Activated T-cell treated with anti-CD3 and anti-CD28 coated beads, Interleukin-2, amount 50 U/mL, for 4 hours (primary cell): ENCODE measurements at regions not wholly inside any gene's neighbourhood (a gene's known extent, or its start where the extent isn't known, plus 50 kb on each side); places are given as distances from the start of the nearest gene placed in this dataset.

Experiments
- ATAC-seq, 2 donors: fragments of 200-7000 bp; cut with Tn5 transposase; one replicate each; pipeline ENCODE4 v1.10.0; 2021
- DNase-seq: peaks from one replicate; pipeline ENCODE4 v3.0.0-alpha.2; 2020
- H3K27me3 Mint-ChIP-seq: one replicate; pipeline ENCODE4 v1.8.0; 2021; ENCODE audit warnings: low read depth, mixed read lengths
- H3K36me3 Mint-ChIP-seq: one replicate; pipeline ENCODE4 v1.8.0; 2022; ENCODE audit warnings: mixed read lengths; ENCODE audit not compliant: insufficient read depth
- H3K4me1 Mint-ChIP-seq: one replicate; pipeline ENCODE4 v1.8.0; 2021; ENCODE audit warnings: low read depth, mixed read lengths
- H3K4me3 Mint-ChIP-seq: one replicate; pipeline ENCODE4 v1.8.0; 2021; ENCODE audit warnings: mild to moderate bottlenecking, moderate library complexity, mixed read lengths
- H3K9me3 Mint-ChIP-seq: one replicate; pipeline ENCODE4 v1.8.0; 2021; ENCODE audit warnings: mixed read lengths

GRCh38 chr7:156590212-156590611 lies 50.4 kb upstream of the RNF32 start:
- Mint-ChIP-seq H3K27me3 (peaks cover 5% of the 10 kb centered on the region), H3K4me3 (no peak overlapping the region), H3K4me1 (no peaks in the 10 kb centered on the region), H3K36me3 (peaks cover 5% of the 10 kb centered on the region), H3K9me3 (peaks cover 20% of the 10 kb centered on the region)
- ATAC-seq (no peak), DNase-seq (no peak)

GRCh38 chr7:156589808-156590207 lies 50.8 kb upstream of the RNF32 start:
- ATAC-seq (no peak), DNase-seq (no peak)
- Mint-ChIP-seq H3K36me3 (peaks cover 5% of the 10 kb centered on the region), H3K4me3 (no peak overlapping the region), H3K4me1 (no peaks in the 10 kb centered on the region), H3K9me3 (peaks cover 20% of the 10 kb centered on the region), H3K27me3 (peaks cover 5% of the 10 kb centered on the region)

- peaks cover 5% of the 10 kb centered on the region for H3K27me3 Mint-ChIP-seq
These were observed 54.6 kb upstream of the RNF32 start for GRCh38 chr7:156585926-156586325.

GRCh38 chr7:156585025-156585648 lies 55.4 kb upstream of the RNF32 start:
- H3K9me3 Mint-ChIP-seq, result peaks cover 4% of the 10 kb centered on the region
- H3K4me1 Mint-ChIP-seq, result no peaks in the 10 kb centered on the region
- peaks cover 5% of the 10 kb centered on the region for H3K27me3 Mint-ChIP-seq
- no peaks in the 10 kb centered on the region for H3K36me3 Mint-ChIP-seq
- ATAC-seq (no peak), DNase-seq (no peak)
- H3K4me3 Mint-ChIP-seq, result no peak overlapping the region

More at GRCh38 chr7:156585926-156586325, 54.6 kb upstream of the RNF32 start:
- Mint-ChIP-seq H3K4me1 (no peaks in the 10 kb centered on the region), H3K36me3 (no peaks in the 10 kb centered on the region), H3K4me3 (no peak overlapping the region), H3K9me3 (peaks cover 4% of the 10 kb centered on the region)
- no peak for DNase-seq
- ATAC-seq, result no peak

GRCh38 chr7:156582591-156583123 lies 57.9 kb upstream of the RNF32 start:
- H3K4me3 Mint-ChIP-seq, result no peak overlapping the region
- peaks cover 4% of the 10 kb centered on the region for H3K9me3 Mint-ChIP-seq
- DNase-seq (no peak), ATAC-seq (no peak)
- H3K36me3 Mint-ChIP-seq, result no peaks in the 10 kb centered on the region
- peaks cover 9% of the 10 kb centered on the region for H3K27me3 Mint-ChIP-seq
- no peaks in the 10 kb centered on the region for H3K4me1 Mint-ChIP-seq

GRCh38 chr7:156580036-156580435 lies 60.5 kb upstream of the RNF32 start:
- Mint-ChIP-seq H3K36me3 (no peaks in the 10 kb centered on the region), H3K27me3 (peaks cover 11% of the 10 kb centered on the region), H3K4me3 (no peak overlapping the region), H3K9me3 (no peaks in the 10 kb centered on the region), H3K4me1 (no peaks in the 10 kb centered on the region)
- ATAC-seq (no peak), DNase-seq (no peak)

- Mint-ChIP-seq H3K27me3 (peaks cover 11% of the 10 kb centered on the region), H3K9me3 (no peaks in the 10 kb centered on the region), H3K4me3 (no peak overlapping the region), H3K4me1 (no peaks in the 10 kb centered on the region), H3K36me3 (no peaks in the 10 kb centered on the region)
- no peak for DNase-seq
- ATAC-seq, result no peak
These were observed 61.0 kb upstream of the RNF32 start for GRCh38 chr7:156579566-156579965.

GRCh38 chr7:156578978-156579430 lies 61.6 kb upstream of the RNF32 start:
- Mint-ChIP-seq H3K4me1 (no peaks in the 10 kb centered on the region), H3K9me3 (no peaks in the 10 kb centered on the region), H3K27me3 (peaks cover 11% of the 10 kb centered on the region), H3K4me3 (no peak overlapping the region), H3K36me3 (no peaks in the 10 kb centered on the region)
- ATAC-seq (no peak), DNase-seq (no peak)

GRCh38 chr7:156578578-156578940 lies 62.0 kb upstream of the RNF32 start:
- no peak overlapping the region for H3K4me3 Mint-ChIP-seq

GRCh38 chr7:156577645-156578577 lies 62.7 kb upstream of the RNF32 start:
- peaks cover 18% of the 10 kb centered on the region for H3K27me3 Mint-ChIP-seq
- ATAC-seq (no peak), DNase-seq (no peak)
- no peak overlapping the region for H3K4me3 Mint-ChIP-seq
- H3K9me3 Mint-ChIP-seq, result no peaks in the 10 kb centered on the region
- no peaks in the 10 kb centered on the region for H3K36me3 Mint-ChIP-seq
- H3K4me1 Mint-ChIP-seq, result no peaks in the 10 kb centered on the region

More at GRCh38 chr7:156578578-156578940, 62.0 kb upstream of the RNF32 start:
- ATAC-seq (no peak), DNase-seq (no peak)
- H3K9me3 Mint-ChIP-seq, result no peaks in the 10 kb centered on the region
- H3K36me3 Mint-ChIP-seq, result no peaks in the 10 kb centered on the region
- H3K27me3 Mint-ChIP-seq, result peaks cover 12% of the 10 kb centered on the region
- H3K4me1 Mint-ChIP-seq, result no peaks in the 10 kb centered on the region

GRCh38 chr7:156576216-156577058 lies 64.1 kb upstream of the RNF32 start:
- no peaks in the 10 kb centered on the region for H3K4me1 Mint-ChIP-seq
- peaks cover 20% of the 10 kb centered on the region for H3K27me3 Mint-ChIP-seq
- DNase-seq (no peak), ATAC-seq (no peak)
- H3K9me3 Mint-ChIP-seq, result no peaks in the 10 kb centered on the region
- no peak overlapping the region for H3K4me3 Mint-ChIP-seq
- H3K36me3 Mint-ChIP-seq, result no peaks in the 10 kb centered on the region

GRCh38 chr7:156568258-156568657 lies 72.3 kb upstream of the RNF32 start:
- peaks cover 14% of the 10 kb centered on the region for H3K9me3 Mint-ChIP-seq
- H3K27me3 Mint-ChIP-seq, result peaks cover 21% of the 10 kb centered on the region
- no peak overlapping the region for H3K4me3 Mint-ChIP-seq
- no peaks in the 10 kb centered on the region for H3K4me1 Mint-ChIP-seq
- no peaks in the 10 kb centered on the region for H3K36me3 Mint-ChIP-seq
- DNase-seq (no peak), ATAC-seq (no peak)

GRCh38 chr7:156566812-156567549 lies 73.6 kb upstream of the RNF32 start:
- Mint-ChIP-seq H3K27me3 (peaks cover 15% of the 10 kb centered on the region), H3K4me3 (no peak overlapping the region)

More at GRCh38 chr7:156566812-156567549, 73.6 kb upstream of the RNF32 start:
- Mint-ChIP-seq H3K9me3 (peaks cover 14% of the 10 kb centered on the region), H3K36me3 (no peaks in the 10 kb centered on the region), H3K4me1 (no peaks in the 10 kb centered on the region)
- ATAC-seq, result no peak
- no peak for DNase-seq
